GM18909 (cell line): ENCODE measurements at regions not wholly inside any gene's neighbourhood (a gene's known extent, or its start where the extent isn't known, plus 50 kb on each side); places are given as distances from the start of the nearest gene placed in this dataset.

Experiments used
- ATAC-seq: cut with Tn5 transposase; IDR thresholded peaks from one replicate; pipeline ENCODE4 v1.9.1; 2021; ENCODE audit warnings: mild to moderate bottlenecking; ENCODE audit not compliant: unreplicated experiment, poor library complexity

DNA sequence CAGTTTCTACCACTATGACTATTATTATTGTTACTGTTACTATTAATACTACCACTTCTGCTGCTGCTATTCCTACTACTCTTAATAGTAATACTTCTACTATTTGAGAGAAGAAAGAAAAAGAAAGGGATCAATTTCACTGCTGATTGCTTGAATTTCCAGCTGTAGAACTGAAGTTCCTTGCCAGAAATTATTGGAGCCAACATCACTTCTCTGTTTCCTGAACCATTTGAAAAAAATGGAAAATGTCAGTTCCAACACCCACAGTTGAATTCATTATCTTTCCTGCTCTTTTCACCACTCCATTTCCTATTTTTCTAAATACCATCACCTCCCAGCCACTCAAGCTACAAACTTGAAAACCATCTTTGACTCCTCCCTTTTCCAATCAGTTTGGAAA lies 54.1 kb upstream of the PIK3C2G start:
- no peak for ATAC-seq

DNA sequence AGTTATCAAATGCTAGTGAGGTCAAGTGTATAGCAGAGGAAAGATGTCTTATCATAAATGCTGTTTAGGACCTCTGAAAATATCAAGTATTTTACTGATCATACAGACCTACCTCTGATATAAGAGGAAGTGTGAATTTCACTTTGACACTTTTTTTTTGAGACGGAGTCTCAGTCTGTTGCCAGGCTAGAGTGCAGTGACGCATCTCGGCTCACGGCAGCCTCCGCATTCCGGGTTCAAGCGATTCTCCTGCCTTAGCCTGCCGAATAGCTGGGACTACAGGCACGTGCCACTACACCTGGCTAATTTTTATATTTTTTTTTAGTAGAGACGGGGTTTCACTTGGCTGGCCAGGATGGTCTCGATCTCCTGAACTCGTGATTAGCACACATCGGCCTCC lies 55.1 kb upstream of the PIK3C2G start:
- peak; percentile 55 for ATAC-seq

DNA sequence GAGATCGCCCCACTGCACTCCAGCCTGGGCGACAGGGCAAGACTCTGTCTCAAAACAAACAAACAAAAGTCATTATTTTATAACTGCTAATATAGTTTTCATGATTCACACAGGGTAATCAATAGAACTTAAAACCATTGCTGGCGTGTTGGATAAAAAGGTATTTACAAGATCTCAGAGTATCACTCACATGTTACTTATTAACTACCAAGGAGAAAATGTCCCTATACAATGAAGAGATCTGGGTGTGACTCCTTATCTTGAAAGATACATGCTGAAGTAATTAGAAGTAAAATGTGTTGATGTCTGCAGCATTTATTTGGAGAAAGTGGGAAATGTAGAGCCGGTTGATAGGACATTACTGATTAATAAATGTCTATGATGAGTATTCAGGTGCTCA lies 57.3 kb upstream of the PIK3C2G start:
- no peak for ATAC-seq

DNA sequence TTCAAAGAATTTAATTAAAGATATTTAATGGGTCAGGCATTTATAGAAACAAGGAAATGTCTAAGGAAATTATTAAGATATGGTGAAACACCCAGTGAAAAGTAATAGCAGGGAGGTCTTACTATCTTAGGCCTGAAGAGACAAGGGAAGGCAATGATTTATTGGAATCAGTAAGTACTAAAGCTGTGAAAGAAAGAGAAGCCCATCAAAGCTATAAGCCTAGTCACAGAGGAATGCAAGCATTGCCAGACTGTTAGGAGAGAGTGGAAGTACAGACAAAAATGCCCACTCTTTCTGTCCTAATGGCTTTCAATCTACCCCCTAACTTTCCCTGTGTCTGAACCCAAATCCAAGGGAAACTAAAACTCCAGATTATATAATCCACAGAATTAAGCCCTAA lies 69.2 kb upstream of the PIK3C2G start:
- ATAC-seq, result no peak

DNA sequence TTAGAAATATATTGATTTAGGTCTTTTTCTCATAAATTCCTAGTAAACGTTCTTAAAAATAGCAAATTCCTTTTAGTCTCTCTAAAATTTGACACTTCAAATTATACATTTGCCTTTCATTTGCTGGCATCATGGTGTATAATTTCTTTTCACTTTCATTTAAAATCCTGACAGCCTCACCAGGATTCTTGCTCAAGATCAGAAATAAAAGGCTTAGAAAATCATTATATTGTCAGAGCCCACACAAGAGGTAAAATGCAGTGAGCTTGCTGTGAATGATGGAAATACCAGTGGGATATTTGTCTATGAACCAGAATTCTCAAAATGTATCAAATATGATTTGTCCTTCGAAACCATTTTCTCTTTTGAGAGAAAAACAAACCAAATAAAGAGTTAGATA lies 78.2 kb upstream of the PIK3C2G start:
- ATAC-seq, result no peak

DNA sequence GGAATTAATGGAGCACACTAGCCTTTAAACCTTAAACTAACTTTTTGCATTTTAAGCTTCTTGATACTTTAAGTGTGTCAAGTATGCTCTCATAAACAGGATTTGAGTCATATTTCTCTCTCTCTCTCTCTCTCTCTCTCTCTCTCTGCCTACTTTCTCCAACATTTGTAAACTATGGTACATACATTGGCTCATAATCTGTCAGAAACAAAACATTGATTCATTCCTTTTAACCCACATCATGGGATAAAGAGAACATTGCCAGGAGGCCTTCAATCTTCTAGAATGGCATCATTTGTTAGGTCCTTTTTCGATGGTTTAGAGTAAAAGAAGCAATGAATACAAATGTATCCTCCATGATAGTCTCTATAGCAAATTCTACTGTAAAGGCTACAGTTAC lies 81.6 kb upstream of the RERGL start:
- ATAC-seq, result no peak

DNA sequence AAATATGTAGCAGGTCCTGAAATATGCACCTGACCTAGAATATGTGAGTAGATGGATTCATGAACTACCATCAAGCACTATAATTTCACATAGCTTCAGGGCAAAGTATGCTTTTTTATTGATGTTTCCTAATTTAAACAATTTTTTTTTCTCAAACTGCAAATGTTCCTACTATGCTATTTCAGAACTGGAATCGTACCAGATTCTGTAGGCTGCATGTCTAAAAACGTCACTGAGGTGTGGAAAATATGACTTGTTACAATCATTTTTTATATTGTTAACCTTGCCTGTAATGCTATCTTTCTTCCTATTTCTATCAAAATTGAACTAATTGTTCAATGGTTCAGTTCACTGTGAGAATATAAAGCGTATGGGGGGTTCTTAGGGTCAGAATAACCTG lies 78.0 kb upstream of the RERGL start:
- ATAC-seq, result no peak

DNA sequence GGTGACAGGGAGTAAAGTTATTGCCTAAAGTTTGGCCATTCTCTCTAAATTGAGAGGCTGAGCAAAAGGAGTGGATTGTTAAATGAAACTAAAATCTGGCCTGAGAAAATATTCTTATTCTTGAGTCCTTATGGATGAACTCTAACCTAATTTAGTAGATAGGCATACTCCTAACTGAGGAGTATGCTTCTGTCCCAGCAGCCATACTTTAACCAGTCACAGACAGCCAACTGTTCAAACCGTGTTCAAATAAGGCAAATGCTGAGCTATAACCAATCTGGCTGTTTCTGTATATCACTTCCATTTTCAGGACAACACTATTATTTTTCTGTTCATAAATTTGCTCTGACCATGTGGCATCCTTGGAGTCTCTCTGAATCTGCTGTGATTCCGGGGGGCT lies 75.9 kb upstream of the RERGL start:
- ATAC-seq, result peak; percentile 48

DNA sequence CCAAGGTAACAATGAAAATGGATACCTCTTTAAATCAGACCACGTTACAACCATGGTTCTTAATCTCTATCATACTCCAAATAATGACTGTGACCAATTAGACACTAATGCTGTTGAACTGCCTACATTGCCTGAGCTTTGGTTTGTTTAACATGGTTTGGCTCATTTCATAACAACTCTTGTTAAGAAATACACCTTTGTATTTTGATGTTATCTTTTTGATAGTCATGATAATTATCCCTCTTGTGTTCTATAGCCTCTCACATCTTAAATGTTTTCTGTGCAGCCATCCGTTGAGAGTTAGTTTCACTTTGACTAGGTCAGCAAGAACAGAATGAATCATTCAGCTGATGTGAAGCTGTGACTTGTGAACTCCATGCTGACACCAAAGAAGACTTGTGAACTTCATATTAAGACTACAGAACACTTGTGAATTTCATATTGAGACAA lies 75.5 kb upstream of the RERGL start:
- ATAC-seq, result peak; percentile 99

DNA sequence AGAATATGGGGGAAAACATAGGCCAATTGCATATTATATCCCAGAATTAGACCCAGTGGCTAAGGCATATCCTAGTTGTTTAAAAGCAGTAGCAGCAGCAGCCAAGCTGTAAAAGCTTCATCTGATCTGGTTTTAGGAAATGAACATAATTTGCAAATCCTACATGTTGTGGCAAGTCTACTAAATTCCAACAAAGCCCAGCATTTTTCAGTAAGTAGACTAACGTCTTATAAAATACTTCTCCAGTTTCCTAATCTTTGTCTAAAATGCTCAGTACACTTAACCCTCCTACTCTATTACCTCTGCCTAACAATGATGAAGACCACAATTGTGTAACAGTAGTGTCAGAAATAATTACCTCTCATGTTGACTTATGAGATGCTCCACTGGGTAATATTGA lies 70.9 kb upstream of the RERGL start:
- no peak for ATAC-seq

DNA sequence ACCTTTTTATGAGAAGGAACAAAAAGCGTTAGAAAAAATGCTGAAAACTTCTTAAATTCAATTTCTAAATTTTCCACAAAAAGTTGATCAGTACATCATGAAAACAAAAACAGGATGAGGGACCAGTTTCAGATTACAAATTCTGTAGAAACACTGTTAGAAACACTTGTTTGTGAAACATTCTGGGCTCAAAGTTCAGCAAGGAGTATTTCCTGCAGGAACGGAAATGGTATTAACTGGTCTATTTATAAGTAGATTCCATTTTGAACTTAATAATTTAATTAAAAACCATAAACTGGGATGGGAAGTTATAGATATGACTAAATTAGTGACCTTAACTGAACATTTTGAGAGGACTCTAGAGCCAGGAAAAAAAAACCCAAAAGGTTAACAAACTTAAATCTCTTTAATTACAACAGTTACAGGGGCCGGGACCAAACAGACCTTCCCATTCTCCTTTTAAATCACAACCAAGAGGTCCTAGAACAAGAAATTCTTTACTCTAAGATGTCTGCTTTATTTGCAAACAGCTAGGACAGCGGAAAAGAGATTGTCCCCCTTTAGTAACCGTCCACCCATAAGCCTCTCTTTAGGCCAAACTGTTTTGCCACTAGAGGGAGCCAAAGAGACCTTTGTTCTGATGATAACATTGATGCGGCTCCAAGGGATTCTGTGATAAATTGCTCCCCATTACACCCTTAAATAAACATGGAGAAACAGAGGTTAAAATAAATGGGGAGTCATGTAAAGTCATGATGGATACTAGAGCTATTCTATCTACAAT lies 69.0 kb upstream of the RERGL start:
- ATAC-seq, result peak; percentile 74

DNA sequence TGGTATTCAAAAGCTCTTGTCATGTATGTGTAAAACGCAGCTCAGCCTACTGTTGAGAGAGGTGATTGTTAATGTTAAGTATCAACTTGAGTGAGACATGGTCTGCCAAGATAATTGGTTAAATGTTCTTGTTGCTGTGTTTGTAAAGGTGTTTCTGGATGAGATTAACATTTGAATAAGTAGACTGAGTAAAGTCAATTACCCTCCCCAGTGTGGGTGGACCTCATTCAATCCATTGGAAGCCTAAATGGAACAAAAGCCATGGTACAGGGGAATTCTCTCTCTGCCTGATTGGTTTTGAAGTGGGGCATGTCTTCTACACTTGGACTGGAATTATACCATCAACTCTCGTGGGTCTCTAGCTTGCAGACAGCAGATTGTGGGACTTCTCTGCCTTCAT lies 63.8 kb upstream of the RERGL start:
- ATAC-seq, result no peak

DNA sequence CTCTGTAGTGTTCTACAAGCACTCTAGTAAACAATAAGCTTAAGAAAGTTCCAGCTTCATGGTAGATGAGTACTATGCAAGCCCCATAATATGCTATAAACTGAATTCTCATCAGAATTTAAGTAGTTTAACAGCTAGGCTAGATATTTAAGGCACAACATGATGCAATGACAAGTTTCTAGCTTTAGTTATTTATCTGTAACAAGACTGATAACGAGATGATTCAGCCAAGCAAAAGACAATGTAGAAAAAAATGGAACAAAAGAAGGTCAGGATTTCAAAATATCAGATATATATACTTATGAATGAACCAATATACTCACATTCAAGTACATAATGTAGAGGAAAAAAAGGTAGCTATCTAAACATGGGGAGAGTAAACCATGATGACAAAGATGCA lies 61.0 kb upstream of the RERGL start:
- ATAC-seq, result no peak

DNA sequence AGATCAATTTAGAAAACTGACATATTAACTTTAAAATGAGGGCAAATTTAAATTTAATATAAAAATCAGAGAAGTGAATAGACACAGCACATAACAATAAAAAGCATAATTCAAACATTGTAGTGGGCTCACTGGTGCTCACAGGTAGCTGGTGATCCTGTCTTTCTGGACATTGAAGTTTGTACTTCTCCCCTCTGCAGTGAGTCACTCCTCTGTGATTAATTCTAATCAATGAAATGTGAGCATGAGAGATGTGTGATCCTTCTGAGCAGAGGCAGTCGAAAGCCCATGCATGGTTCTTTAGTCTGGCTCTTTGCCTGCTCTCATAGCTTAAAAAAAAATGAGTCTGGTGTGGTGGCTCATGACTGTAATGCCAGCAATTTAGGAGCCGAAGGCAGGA lies 59.0 kb upstream of the RERGL start:
- ATAC-seq, result no peak

DNA sequence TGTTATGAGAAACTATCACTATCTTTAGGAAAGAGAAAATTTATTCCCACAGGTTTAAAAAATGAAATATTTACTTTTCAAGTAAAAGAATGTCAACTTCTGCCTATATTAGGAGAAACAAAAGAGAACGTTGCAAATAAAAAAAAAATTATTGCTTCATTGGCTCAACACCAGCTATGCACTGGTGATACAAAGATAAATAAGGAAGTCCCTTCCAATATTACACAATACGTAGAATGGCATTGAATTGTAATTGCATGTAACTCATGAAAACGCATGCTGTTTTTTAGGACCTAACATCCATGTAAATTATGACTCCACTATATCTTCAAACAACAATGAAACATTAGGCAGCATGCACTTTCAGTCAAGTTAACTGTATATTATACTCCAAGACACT lies 56.4 kb upstream of the RERGL start:
- ATAC-seq, result no peak

DNA sequence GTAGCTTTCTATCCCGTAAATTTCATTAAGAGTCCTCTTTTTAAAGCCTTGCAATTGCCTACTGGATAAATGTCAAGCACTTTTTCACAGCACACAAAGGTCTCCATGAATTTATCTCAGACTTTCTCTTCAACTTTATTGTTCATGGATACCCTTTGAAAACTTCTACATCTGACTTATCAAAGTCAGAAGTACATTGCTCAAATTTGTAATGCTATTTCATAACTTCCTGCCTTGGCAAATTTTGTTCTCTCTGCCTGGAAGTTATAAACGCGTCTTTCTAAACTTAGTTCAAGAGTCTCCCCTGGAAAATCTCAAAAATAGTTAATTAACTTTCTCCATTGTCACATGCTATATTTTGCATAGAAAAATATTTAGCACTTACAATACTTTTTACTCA lies 55.9 kb upstream of the RERGL start:
- no peak for ATAC-seq

DNA sequence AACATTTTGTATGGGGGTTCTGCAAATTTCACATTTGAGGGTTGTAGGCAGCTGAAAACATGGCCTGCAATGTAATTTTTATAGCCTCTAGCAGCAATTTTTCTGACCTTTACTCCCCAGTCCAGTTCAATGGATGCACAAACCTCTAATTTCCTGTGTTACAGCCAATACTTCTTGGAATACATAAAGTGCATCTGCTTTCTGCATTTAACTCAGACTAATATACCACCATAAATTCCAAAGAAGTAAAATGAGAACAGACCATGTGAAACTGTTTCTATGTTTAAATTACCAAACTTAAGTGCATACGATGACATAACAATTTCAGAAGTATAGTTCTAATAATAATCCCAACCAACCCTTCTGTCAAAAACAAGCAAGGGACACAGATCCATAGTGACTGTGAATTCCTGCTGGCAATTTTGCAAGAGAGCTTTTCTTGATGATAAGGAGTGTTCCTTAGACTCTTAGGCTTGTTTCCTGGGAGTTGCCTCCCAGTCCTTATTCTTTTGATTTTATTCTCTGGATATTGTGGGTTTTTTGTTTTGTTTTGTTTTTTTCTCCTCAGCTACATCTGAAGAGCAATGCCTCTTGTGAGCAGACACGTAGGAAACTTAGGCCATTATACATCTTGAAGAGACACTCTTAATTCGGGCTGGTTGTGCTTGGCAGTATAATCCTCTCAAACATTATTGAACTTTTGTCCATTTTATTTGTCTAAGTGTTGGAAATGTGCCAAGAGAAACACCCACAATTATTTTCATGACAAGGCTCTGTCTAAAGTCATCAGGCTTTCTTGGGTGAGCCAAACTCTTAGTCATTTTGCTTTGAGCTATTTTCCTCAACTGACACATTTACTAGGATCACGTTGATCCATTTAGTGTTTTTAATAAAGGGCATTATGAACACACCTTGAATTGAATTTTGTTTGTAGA lies 51.3 kb upstream of the RERGL start:
- no peak for ATAC-seq

DNA sequence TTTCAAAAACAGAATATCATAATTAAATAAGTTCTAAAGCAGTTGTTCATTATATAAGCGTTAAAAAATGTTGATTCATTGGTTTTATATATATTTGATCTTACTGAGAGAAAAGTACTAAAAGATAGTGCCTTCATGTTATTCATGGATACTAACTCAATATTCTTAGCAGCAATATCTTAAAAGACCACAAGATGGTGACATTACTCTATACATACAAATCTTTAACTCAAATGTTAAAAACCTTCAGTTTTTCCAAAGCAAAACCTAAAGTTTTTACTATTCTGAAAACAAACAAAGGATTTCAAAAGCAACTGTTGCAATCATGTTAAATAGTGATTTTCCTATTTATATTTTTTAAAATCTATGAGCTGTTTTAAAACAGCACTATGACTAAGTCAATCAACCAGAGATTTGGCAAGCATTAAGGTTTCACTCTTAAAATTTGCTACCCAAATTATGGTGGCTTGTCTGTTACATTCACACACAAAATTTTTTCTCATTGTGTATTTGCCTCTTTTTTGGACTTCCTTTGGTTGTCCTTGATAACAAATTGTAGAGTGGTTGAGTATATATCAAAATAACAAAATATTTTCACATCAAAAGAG lies 50.1 kb upstream of the RERGL start:
- peak; percentile 61 for ATAC-seq
